ENCODE measurements at regions not wholly inside any gene's neighbourhood (a gene's known extent, or its start where the extent isn't known, plus 50 kb on each side); places are given as distances from the start of the nearest gene placed in this dataset.

GRCh38 chr20:47929368-47930115 lies 144.3 kb upstream of the SULF2 start:
- TF ChIP-seq, protein P1, sequence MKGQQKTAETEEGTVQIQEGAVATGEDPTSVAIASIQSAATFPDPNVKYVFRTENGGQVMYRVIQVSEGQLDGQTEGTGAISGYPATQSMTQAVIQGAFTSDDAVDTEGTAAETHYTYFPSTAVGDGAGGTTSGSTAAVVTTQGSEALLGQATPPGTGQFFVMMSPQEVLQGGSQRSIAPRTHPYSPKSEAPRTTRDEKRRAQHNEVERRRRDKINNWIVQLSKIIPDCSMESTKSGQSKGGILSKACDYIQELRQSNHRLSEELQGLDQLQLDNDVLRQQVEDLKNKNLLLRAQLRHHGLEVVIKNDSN (IDR thresholded peaks at IDR 0.05), result no peak
- TF ChIP-seq CREB1 (IDR thresholded peaks at IDR 0.05; ENCODE audit: low read depth) (no peak), TAF1 (IDR thresholded peaks at IDR 0.05; ENCODE audit: low read depth) (no peak), TEAD4 (IDR thresholded peaks at IDR 0.05) (no peak), ZBTB7A (IDR thresholded peaks at IDR 0.05; ENCODE audit: low read depth) (no peak), EGR1 (IDR thresholded peaks at IDR 0.05) (no peak), TCF12 (IDR thresholded peaks at IDR 0.05; ENCODE audit: low read depth) (no peak), YY1 (IDR thresholded peaks at IDR 0.05; ENCODE audit: low read depth) (no peak), CEBPB (IDR thresholded peaks at IDR 0.05) (no peak)

GRCh38 chr20:47927944-47928343 lies 142.7 kb upstream of the SULF2 start:
- TF ChIP-seq, protein P1 (IDR thresholded peaks at IDR 0.05), result no peak
- TF ChIP-seq CREB1 (IDR thresholded peaks at IDR 0.05; ENCODE audit: low read depth) (no peak), TCF12 (IDR thresholded peaks at IDR 0.05; ENCODE audit: low read depth) (no peak), CEBPB (IDR thresholded peaks at IDR 0.05) (no peak), NFIC (IDR thresholded peaks at IDR 0.05) (no peak), TAF1 (IDR thresholded peaks at IDR 0.05; ENCODE audit: low read depth) (no peak), EGR1 (IDR thresholded peaks at IDR 0.05) (no peak), EP300 (IDR thresholded peaks at IDR 0.05; ENCODE audit: borderline replicate concordance) (no peak), TEAD4 (IDR thresholded peaks at IDR 0.05) (no peak), YY1 (IDR thresholded peaks at IDR 0.05; ENCODE audit: low read depth) (no peak), ZBTB7A (IDR thresholded peaks at IDR 0.05; ENCODE audit: low read depth) (no peak), FOXM1 (IDR thresholded peaks at IDR 0.05; ENCODE audit: borderline replicate concordance, low read depth) (no peak), RAD21 (IDR thresholded peaks at IDR 0.05; ENCODE audit: low read depth) (no peak)
- TF ChIP-seq, protein P2, sequence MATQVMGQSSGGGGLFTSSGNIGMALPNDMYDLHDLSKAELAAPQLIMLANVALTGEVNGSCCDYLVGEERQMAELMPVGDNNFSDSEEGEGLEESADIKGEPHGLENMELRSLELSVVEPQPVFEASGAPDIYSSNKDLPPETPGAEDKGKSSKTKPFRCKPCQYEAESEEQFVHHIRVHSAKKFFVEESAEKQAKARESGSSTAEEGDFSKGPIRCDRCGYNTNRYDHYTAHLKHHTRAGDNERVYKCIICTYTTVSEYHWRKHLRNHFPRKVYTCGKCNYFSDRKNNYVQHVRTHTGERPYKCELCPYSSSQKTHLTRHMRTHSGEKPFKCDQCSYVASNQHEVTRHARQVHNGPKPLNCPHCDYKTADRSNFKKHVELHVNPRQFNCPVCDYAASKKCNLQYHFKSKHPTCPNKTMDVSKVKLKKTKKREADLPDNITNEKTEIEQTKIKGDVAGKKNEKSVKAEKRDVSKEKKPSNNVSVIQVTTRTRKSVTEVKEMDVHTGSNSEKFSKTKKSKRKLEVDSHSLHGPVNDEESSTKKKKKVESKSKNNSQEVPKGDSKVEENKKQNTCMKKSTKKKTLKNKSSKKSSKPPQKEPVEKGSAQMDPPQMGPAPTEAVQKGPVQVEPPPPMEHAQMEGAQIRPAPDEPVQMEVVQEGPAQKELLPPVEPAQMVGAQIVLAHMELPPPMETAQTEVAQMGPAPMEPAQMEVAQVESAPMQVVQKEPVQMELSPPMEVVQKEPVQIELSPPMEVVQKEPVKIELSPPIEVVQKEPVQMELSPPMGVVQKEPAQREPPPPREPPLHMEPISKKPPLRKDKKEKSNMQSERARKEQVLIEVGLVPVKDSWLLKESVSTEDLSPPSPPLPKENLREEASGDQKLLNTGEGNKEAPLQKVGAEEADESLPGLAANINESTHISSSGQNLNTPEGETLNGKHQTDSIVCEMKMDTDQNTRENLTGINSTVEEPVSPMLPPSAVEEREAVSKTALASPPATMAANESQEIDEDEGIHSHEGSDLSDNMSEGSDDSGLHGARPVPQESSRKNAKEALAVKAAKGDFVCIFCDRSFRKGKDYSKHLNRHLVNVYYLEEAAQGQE (IDR thresholded peaks at IDR 0.05; ENCODE audit: low read depth), result no peak
- TF ChIP-seq, protein P3, sequence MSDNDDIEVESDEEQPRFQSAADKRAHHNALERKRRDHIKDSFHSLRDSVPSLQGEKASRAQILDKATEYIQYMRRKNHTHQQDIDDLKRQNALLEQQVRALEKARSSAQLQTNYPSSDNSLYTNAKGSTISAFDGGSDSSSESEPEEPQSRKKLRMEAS (IDR thresholded peaks at IDR 0.05), result no peak

DNA sequence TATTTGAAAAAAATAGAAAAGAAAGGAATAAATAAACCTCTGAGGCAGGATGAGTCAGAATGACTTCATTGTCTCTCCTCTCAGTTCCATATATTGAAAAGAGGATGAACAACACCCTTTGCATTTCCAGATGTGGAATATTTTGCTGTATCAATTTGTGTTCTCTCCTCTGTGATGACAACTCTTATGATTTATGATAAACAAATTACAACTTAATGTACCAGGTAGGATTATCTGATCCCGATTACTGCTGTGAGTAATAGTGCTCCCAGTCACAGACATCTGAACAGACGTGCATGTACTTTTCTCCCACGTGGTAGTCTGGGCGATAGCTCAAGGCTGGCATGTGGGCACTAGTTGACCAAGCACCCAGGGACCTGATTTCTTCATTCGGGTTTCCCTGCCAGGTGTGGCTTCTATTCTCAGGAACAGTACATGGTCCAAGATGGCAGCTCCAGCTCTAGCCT lies 142.1 kb upstream of the SULF2 start:
- TF ChIP-seq RAD21 (IDR thresholded peaks at IDR 0.05; ENCODE audit: low read depth) (no peak), TAF1 (IDR thresholded peaks at IDR 0.05; ENCODE audit: low read depth) (no peak), NFIC (IDR thresholded peaks at IDR 0.05) (no peak), TEAD4 (IDR thresholded peaks at IDR 0.05) (no peak)
- TF ChIP-seq, protein P3 (IDR thresholded peaks at IDR 0.05), result no peak
- TF ChIP-seq, protein P2 (IDR thresholded peaks at IDR 0.05; ENCODE audit: low read depth), result no peak

DNA sequence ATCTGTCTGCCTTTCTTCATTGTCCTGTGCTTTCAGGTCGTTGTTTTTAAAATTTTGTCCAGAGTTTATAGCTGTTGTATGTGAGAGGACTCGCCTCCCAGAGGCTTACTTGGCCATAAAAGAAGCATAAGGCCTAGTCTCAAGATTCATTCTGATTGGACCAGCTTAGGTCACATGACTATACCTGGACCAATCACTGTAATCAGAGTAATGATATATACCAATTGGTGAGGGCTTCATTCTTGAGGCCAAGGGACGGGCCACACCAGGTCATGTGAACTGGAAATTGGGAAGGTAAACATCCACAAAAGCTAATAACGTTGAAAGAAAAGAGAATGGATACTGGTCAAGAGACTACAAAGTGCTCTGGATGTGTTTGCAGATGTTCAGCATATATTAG lies 141.4 kb upstream of the SULF2 start:
- TF ChIP-seq NFIC (IDR thresholded peaks at IDR 0.05), result no peak
- TF ChIP-seq ZBTB7A (IDR thresholded peaks at IDR 0.05; ENCODE audit: low read depth), result no peak
- TF ChIP-seq, protein P1 (IDR thresholded peaks at IDR 0.05), result no peak
- no peak for TF ChIP-seq CREB1 (IDR thresholded peaks at IDR 0.05; ENCODE audit: low read depth)
- no peak for TF ChIP-seq YY1 (IDR thresholded peaks at IDR 0.05; ENCODE audit: low read depth)

GRCh38 chr20:47925593-47925992 lies 140.3 kb upstream of the SULF2 start:
- TF ChIP-seq ZBTB7A (IDR thresholded peaks at IDR 0.05; ENCODE audit: low read depth) (no peak), FOXM1 (IDR thresholded peaks at IDR 0.05; ENCODE audit: borderline replicate concordance, low read depth) (no peak)

- TF ChIP-seq CREB1 (IDR thresholded peaks at IDR 0.05; ENCODE audit: low read depth) (no peak), EGR1 (IDR thresholded peaks at IDR 0.05) (no peak), RAD21 (IDR thresholded peaks at IDR 0.05; ENCODE audit: low read depth) (no peak), EP300 (IDR thresholded peaks at IDR 0.05; ENCODE audit: borderline replicate concordance) (no peak), CEBPB (IDR thresholded peaks at IDR 0.05) (no peak), YY1 (IDR thresholded peaks at IDR 0.05; ENCODE audit: low read depth) (no peak), ZBTB7A (IDR thresholded peaks at IDR 0.05; ENCODE audit: low read depth) (no peak), TAF1 (IDR thresholded peaks at IDR 0.05; ENCODE audit: low read depth) (no peak), FOXM1 (IDR thresholded peaks at IDR 0.05; ENCODE audit: borderline replicate concordance, low read depth) (no peak), NFIC (IDR thresholded peaks at IDR 0.05) (no peak), TEAD4 (IDR thresholded peaks at IDR 0.05) (no peak), TCF12 (IDR thresholded peaks at IDR 0.05; ENCODE audit: low read depth) (no peak)
- TF ChIP-seq, protein P3 (IDR thresholded peaks at IDR 0.05), result no peak
- TF ChIP-seq, protein P1 (IDR thresholded peaks at IDR 0.05), result no peak
- TF ChIP-seq, protein P2 (IDR thresholded peaks at IDR 0.05; ENCODE audit: low read depth), result no peak
Observed at GRCh38 chr20:47922269-47922668, 137.0 kb upstream of the SULF2 start.

Data from Ishikawa (cell line).